CD14-positive monocyte (primary cell): ENCODE measurements at regions not wholly inside any gene's neighbourhood (a gene's known extent, or its start where the extent isn't known, plus 50 kb on each side); places are given as distances from the start of the nearest gene placed in this dataset.

Source experiments
- DNase-seq, 3 donors: peaks; one replicate each; pipeline ENCODE4 v3.0.0-alpha.2; 2011 to 2022
- H2AFZ ChIP-seq: 2 replicates; pipeline ENCODE4 v1.6.0; 2012; ENCODE audit warnings: mild to moderate bottlenecking, low read depth, low read length, inconsistent platforms; ENCODE audit not compliant: insufficient read depth, poor library complexity, severe bottlenecking
- H3K27ac ChIP-seq, 2 donors: 1 replicate in 1 of 2; 2 replicates in 1 of 2; pipeline ENCODE4 v1.5.1; 2012 to 2013; ENCODE audit warnings: low read length in 2 of 2, control low read depth in 1 of 2, inconsistent platforms in 1 of 2, low read depth in 1 of 2, mild to moderate bottlenecking in 1 of 2
- H3K27me3 ChIP-seq, 2 donors: one replicate each; pipeline versions ENCODE4 v1.6.0 to v1.6.1; 2011 to 2013; ENCODE audit warnings: low read length in 2 of 2; ENCODE audit not compliant: control insufficient read depth in 2 of 2, insufficient read depth in 2 of 2
- H3K36me3 ChIP-seq, 2 donors: replicated peaks in 1 of 2; 1 replicate in 1 of 2; 2 replicates in 1 of 2; pipeline versions ENCODE4 v1.5.1 to v1.6.1; 2012 to 2013; ENCODE audit warnings: low read length in 2 of 2, control low read depth in 1 of 2, inconsistent platforms in 1 of 2, mild to moderate bottlenecking in 1 of 2; ENCODE audit not compliant: insufficient read depth in 2 of 2, control insufficient read depth in 1 of 2
- H3K4me1 ChIP-seq, 2 donors: 1 replicate in 1 of 2; 2 replicates in 1 of 2; pipeline versions ENCODE4 v1.5.1 to v1.6.1; 2012 to 2013; ENCODE audit warnings: low read length in 2 of 2, control low read depth in 1 of 2, inconsistent platforms in 1 of 2, mild to moderate bottlenecking in 1 of 2, moderate library complexity in 1 of 2; ENCODE audit not compliant: insufficient read depth in 2 of 2, control insufficient read depth in 1 of 2
- H3K4me2 ChIP-seq: replicated peaks from 2 replicates; pipeline ENCODE3; 2012; ENCODE audit warnings: low read length, moderate library complexity, mild to moderate bottlenecking; ENCODE audit not compliant: poor library complexity, severe bottlenecking; ENCODE audit errors: extremely low read depth
- H3K4me3 ChIP-seq, 3 experiments: fragments of 200-600 bp in 1 of 3; sonication (generic) in 1 of 3; replicated peaks in 1 of 3; 1 replicate in 2 of 3; 2 replicates in 1 of 3; pipeline ENCODE4 v1.5.1; 2011 to 2013; ENCODE audit warnings: low read length in 3 of 3, mild to moderate bottlenecking in 3 of 3, control low read depth in 2 of 3, low read depth in 2 of 3, inconsistent platforms in 1 of 3, moderate library complexity in 1 of 3
- H3K79me2 ChIP-seq: 2 replicates; pipeline ENCODE4 v1.6.0; 2012; ENCODE audit warnings: mild to moderate bottlenecking, control low read depth, inconsistent platforms, low read length, moderate library complexity; ENCODE audit not compliant: insufficient read depth
- H3K9ac ChIP-seq: 2 replicates; pipeline ENCODE4 v1.6.0; 2017; ENCODE audit warnings: low read length, mild to moderate bottlenecking; ENCODE audit not compliant: insufficient read depth, poor library complexity, severe bottlenecking
- H3K9me3 ChIP-seq, 2 donors: replicated peaks in 1 of 2; 1 replicate in 1 of 2; 2 replicates in 1 of 2; pipeline versions ENCODE4 v1.5.1 to v1.6.1; 2012 to 2013; ENCODE audit warnings: low read length in 2 of 2, control low read depth in 1 of 2; ENCODE audit not compliant: control insufficient read depth in 1 of 2, insufficient read depth in 1 of 2
- H4K20me1 ChIP-seq: 2 replicates; pipeline ENCODE4 v1.6.0; 2012; ENCODE audit warnings: mild to moderate bottlenecking, low read length, control low read depth, moderate library complexity; ENCODE audit not compliant: insufficient read depth
- H3K27ac Mint-ChIP-seq, 7 donors: one replicate each; pipeline ENCODE4 v1.8.0; 2020; ENCODE audit warnings: mild to moderate bottlenecking in 7 of 7, mixed read lengths in 7 of 7, moderate library complexity in 6 of 7, inconsistent platforms in 2 of 7
- H3K27me3 Mint-ChIP-seq, 3 donors: one replicate each; pipeline ENCODE4 v1.8.0; 2021 to 2022; ENCODE audit warnings: low read depth in 3 of 3, mild to moderate bottlenecking in 3 of 3, mixed read lengths in 3 of 3, moderate library complexity in 3 of 3, inconsistent platforms in 1 of 3
- H3K36me3 Mint-ChIP-seq, 2 donors: one replicate each; pipeline ENCODE4 v1.8.0; 2020; ENCODE audit warnings: mixed read lengths in 2 of 2, inconsistent platforms in 1 of 2, mild to moderate bottlenecking in 1 of 2
- H3K4me1 Mint-ChIP-seq: one replicate; pipeline ENCODE4 v1.8.0; 2020; ENCODE audit warnings: mild to moderate bottlenecking, mixed read lengths
- H3K4me3 Mint-ChIP-seq, 2 donors: one replicate each; pipeline ENCODE4 v1.8.0; 2020; ENCODE audit warnings: mild to moderate bottlenecking in 2 of 2, mixed read lengths in 2 of 2, moderate library complexity in 1 of 2
- H3K9me3 Mint-ChIP-seq, 7 donors: one replicate each; pipeline ENCODE4 v1.8.0; 2020 to 2022; ENCODE audit warnings: mixed read lengths in 7 of 7, mild to moderate bottlenecking in 6 of 7, moderate library complexity in 6 of 7, inconsistent platforms in 2 of 7
- CTCF ChIP-seq: fragments of 200-600 bp; IDR thresholded peaks from one replicate; pipeline ENCODE4 v1.8.0; 2022; ENCODE audit warnings: antibody characterized with exemption, mild to moderate bottlenecking
- WGBS: methylation state at CpG from one replicate; pipeline ENCODE4 v1.1.5; 2013; ENCODE audit warnings: missing lambda C conversion rate; ENCODE audit not compliant: insufficient coverage; 5-methylcytosine and 5-hydroxymethylcytosine counted together
- intact Hi-C, 2 donors: fragments of 100-400 bp; cut with micrococcal nuclease; formaldehyde crosslinking; loops; one replicate each; pipeline versions ENCODE4 v1.15.0 to v1.15.1; 2023

GRCh38 chr16:59748531-59748930, 1014.4 kb upstream of the GOT2 start:
- peaks cover 0 to 3% (median 2%) of the 10 kb centered on the region in 3 donors for H3K27me3 Mint-ChIP-seq
- Histone ChIP-seq H3K9me3 (peaks cover 0 to 6% of the 10 kb centered on the region in 2 donors), H3K79me2 (no peaks in the 10 kb centered on the region), H3K27me3 (no peaks in the 10 kb centered on the region), H4K20me1 (no peaks in the 10 kb centered on the region), H3K36me3 (no peaks in the 10 kb centered on the region), H3K27ac (no peak overlapping the region), H2AFZ (no peak overlapping the region), H3K9ac (no peak overlapping the region), H3K4me1 (no peaks in the 10 kb centered on the region), H3K4me3 (no peak overlapping the region), H3K4me2 (no peak overlapping the region)
- H3K4me3 Mint-ChIP-seq = no peak overlapping the region
- peaks cover 0 to 4% (median 2%) of the 10 kb centered on the region in 7 donors for H3K9me3 Mint-ChIP-seq
- no peak overlapping the region for H3K27ac Mint-ChIP-seq
- 100% methylated on average over 1 of the region's 3 CpGs for WGBS
- intact Hi-C loops = no loop called here
- H3K4me1 Mint-ChIP-seq = no peaks in the 10 kb centered on the region
- DNase-seq = no peak
- no peaks in the 10 kb centered on the region for H3K36me3 Mint-ChIP-seq
- TF ChIP-seq CTCF = no peak

- 90% methylated on average over 2 of the region's 5 CpGs for WGBS
- no peaks in the 10 kb centered on the region for H4K20me1 ChIP-seq
- DNase-seq = no peak
- Mint-ChIP-seq H3K36me3 (no peaks in the 10 kb centered on the region), H3K27ac (no peak overlapping the region), H3K4me3 (no peak overlapping the region), H3K9me3 (peaks cover 0 to 8% (median 2%) of the 10 kb centered on the region in 7 donors), H3K4me1 (no peaks in the 10 kb centered on the region), H3K27me3 (peaks cover 0 to 4% (median 2%) of the 10 kb centered on the region in 3 donors)
- no peaks in the 10 kb centered on the region for H3K4me1 ChIP-seq
- H3K27ac ChIP-seq = no peak overlapping the region
- peaks cover 0 to 1% of the 10 kb centered on the region in 2 donors for H3K9me3 ChIP-seq
- H2AFZ ChIP-seq = no peak overlapping the region
- intact Hi-C loops = no loop called here
- TF ChIP-seq CTCF = no peak
- H3K36me3 ChIP-seq = no peaks in the 10 kb centered on the region
- no peaks in the 10 kb centered on the region for H3K79me2 ChIP-seq
- H3K9ac ChIP-seq = no peak overlapping the region
- H3K4me3 ChIP-seq = no peak overlapping the region
- H3K27me3 ChIP-seq = no peaks in the 10 kb centered on the region
- no peak overlapping the region for H3K4me2 ChIP-seq
Observed at GRCh38 chr16:59743504-59743903, 1009.4 kb upstream of the GOT2 start.
